WI38 (cell line): ENCODE measurements at regions not wholly inside any gene's neighbourhood (a gene's known extent, or its start where the extent isn't known, plus 50 kb on each side); places are given as distances from the start of the nearest gene placed in this dataset.

Source experiments
- H3K4me3 ChIP-seq: 2 replicates; pipeline ENCODE4 v1.5.1; 2011; ENCODE audit warnings: low read depth, mild to moderate bottlenecking, control low read depth, low read length
- CTCF ChIP-seq: IDR thresholded peaks from 2 replicates; pipeline ENCODE4 v1.5.1; 2012; ENCODE audit warnings: low read depth, mild to moderate bottlenecking, control low read depth, low read length

DNA sequence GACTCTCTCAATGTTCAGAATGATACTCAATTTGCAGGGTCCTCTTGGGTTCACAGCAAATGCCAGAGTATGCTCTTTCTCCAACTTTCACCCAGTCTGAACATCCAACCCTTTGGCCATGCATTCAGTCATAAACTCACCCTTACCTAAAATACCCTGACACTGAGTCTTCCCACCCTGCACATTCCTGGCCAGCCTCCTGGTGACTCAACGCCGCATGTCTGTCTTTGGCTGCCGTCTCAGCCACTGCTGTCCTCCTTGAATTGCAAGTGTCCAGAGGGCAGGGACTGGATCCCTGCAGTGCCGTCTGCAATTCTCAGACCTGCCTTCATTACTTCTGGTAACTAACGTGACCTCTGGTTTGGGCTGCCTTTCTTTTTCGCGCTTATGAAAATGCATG lies 593.4 kb downstream of the QKI start:
- TF ChIP-seq CTCF = no peak
- no peak overlapping the region for H3K4me3 ChIP-seq

DNA sequence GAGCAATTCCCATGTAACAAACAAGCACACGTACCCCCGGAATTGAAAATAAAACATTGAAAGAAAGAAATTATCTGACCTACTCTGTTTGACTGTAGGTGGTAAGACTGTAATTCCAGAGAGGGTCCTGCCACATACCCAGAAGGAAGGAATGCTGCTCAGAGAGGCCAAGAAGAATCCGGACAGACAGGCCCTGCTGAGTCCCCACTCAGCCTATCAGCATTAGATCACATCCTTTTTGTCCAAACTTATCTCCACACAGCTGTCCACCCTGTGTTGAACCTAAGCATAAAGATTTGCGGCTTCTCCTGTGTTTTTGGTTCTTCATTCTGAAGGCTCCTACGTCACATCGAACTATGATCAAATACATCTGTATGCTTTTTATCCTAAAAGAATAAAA lies 591.9 kb downstream of the QKI start:
- TF ChIP-seq CTCF = no peak
- H3K4me3 ChIP-seq = no peak overlapping the region

GRCh38 chr6:164005004-164005711 lies 590.6 kb downstream of the QKI start:
- no peak for TF ChIP-seq CTCF
- H3K4me3 ChIP-seq = no peak overlapping the region

- TF ChIP-seq CTCF = no peak
- H3K4me3 ChIP-seq = no peak overlapping the region
These were observed 585.8 kb downstream of the QKI start for GRCh38 chr6:164000276-164000675.

GRCh38 chr6:163999475-164000125 lies 585.1 kb downstream of the QKI start:
- TF ChIP-seq CTCF = no peak
- no peak overlapping the region for H3K4me3 ChIP-seq

GRCh38 chr6:163998496-163998895 lies 584.0 kb downstream of the QKI start:
- no peak overlapping the region for H3K4me3 ChIP-seq
- TF ChIP-seq CTCF = no peak

DNA sequence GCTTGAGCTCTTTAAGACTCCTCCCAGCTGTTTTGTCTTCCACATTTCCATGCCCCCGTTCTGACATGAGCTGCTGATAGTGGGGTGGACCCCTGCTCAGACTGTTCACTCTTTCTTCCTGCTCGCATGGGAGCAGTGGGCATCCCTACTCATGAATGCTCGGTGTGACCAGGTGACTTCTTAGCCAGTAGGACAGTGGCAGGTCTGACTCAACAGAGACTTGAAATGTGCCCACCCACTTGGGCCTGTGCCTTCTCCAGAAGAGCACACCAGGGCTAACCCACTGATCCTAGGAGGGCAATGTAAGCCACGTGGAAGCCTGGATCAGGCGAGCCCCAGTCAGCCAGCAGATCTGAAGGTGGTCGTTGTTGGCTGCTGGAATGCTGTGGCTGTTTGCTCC lies 582.0 kb downstream of the QKI start:
- no peak overlapping the region for H3K4me3 ChIP-seq
- no peak for TF ChIP-seq CTCF
